ENCODE measurements at regions not wholly inside any gene's neighbourhood (a gene's known extent, or its start where the extent isn't known, plus 50 kb on each side); places are given as distances from the start of the nearest gene placed in this dataset.
"Not testable (repeated sequence)": the region's sequence is repeated elsewhere in the genome, so short reads cannot be mapped to it uniquely, and the experiment has no call there.

DNA sequence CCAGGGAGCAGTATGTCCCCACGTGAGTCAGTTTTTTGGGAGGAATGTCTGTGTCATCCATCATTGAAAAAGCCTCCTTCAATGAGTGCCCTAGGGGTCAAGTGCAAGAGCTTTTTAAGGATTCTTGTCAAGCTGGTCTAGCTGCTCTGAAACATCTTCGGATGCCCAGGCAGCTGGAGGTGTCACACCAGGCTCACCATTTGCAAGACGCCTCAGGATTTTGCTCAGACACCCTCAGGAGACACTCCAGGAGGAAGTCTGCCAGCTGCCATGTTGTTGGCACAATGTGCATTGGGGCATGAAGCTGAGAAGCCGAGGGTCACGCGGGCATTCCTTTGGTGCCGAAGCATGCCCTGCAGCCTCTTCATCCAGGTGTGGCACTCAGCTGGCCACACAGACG, 111.1 kb upstream of the S1PR3 start:
- DNase-seq: no peak

DNA sequence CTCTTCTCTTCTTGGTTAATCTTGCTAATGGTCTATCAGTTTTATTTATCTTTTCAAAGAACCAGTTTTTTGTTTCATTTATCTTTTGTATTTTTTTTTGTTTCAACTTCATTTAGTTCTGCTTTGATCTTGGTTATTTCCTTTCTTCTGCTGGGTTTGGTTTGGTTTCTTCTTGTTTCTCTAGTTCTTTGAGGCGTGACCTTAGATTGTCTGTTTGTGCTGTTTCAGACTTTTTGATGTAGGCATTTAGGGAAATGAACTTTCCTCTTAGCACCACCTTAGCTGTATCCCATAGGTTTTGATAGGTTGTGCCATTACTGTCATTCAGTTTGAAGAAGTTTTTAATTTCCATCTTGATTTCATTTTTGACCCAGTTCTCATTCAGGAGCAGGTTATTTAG, 107.0 kb upstream of the S1PR3 start:
- DNase-seq: not testable (repeated sequence)

DNA sequence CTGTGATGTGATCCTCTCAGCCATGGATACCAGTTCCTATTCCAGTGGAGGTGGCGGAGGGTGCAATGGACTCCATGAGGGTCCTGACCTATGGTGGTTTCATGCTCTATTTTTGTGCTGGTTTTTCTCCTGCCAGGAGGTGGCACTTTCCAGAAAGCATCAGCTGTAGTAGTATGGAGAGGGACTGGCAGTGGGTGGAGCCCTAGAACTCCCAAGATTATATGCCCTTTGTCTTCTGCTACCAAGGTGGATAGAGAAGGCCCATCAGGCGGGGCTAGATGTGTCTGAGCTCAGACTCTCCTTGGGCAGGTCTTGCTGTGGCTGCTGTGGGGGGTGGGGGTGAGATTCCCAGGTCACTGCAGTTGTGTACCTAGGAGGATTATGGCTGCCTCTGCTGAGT, 104.5 kb upstream of the S1PR3 start:
- not testable (repeated sequence) for DNase-seq

DNA sequence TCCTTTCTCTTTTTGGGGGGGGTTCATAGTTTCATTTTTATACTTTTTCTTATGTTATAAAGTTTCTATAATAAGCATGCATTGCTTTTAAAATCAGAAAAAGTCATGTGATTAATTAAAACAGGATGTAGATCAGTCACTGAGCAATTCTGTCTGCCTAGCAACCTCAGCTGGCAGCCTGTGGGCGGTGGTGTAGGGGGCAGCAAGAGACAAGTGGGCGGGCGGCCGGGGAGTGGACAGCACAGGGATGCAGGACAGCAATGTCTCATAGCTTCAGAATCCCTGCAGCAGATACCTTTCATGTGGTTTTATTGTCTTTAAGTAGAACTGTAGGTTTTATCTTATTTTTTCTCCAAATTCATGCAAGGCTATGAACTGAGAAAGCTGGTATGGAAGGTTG, 101.9 kb upstream of the S1PR3 start:
- no peak for DNase-seq

DNA sequence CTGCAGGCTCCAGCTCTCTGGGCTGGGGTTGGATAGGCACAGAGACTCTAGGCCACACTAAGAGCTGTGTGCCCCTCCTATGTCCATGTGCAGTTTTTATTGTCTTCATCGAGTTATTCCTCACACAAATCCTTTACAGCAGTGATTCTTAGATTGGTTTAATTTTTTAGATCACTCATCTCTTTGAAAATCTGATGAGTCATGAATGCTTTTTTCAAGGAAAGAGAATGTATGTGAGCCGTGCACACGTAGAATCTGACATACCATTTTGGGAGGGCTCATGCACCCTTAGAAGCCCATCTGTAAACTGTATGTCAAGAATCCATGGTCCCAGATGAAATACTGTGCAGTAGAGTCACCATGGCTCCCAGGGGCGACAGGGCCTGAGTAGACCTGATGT, 100.7 kb upstream of the S1PR3 start:
- DNase-seq: no peak

DNA sequence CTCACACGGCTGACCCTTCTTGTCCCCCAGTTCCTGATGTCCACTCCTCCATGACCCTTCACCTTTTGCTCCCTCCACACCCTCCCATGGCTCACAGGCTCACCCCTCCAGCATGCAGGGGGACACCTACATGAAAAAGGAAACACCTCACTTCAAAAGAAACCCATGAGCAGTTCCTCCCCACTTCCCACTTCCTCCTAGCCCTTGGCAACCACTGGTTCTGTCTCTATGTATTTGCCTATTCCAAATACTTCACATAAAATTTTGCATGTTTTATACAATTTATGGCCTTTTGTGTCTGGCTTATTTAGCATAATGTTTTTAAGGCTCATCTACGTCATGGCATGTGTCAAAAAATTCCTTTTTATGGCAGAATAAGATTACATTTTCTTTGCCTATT, 100.2 kb upstream of the S1PR3 start:
- DNase-seq: no peak

DNA sequence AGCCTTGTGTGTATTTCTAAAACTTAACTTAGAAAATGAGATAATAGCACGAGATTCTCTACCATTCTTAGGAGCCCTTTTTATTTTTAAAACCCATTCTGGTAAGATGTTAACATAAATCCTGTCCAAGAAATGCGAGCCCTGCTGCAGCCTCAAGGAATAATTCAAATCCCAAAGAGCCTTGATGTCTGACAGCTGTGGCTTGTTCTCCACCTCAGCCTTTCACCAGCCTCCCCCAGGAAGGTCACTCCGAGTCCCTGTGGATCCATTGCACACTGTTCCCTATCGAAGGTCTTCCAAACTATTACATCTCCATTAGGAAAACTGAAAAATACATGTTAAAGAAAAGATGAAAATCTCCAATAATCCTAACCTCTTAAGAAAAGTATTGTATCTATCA, 98.5 kb upstream of the S1PR3 start:
- DNase-seq: no peak

DNA sequence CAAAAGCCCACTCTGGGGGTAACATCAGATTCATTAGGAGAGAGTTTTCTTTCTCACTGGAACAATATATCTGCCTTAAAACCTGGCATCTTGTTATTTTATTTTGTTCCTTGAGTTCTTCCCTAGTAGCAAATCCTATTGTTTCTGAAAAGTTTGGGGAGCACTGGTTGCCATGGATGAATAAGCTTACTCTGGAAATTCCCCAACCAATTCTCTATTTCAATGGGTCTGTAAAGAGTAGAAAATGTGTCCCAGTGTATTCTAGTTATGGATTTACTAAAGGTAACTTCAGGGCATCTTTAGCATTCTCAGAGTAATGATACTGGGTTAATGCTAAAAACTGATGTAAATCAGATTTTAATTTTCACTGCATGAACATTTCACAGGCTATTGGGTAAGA, 94.2 kb upstream of the S1PR3 start:
- no peak for DNase-seq

DNA sequence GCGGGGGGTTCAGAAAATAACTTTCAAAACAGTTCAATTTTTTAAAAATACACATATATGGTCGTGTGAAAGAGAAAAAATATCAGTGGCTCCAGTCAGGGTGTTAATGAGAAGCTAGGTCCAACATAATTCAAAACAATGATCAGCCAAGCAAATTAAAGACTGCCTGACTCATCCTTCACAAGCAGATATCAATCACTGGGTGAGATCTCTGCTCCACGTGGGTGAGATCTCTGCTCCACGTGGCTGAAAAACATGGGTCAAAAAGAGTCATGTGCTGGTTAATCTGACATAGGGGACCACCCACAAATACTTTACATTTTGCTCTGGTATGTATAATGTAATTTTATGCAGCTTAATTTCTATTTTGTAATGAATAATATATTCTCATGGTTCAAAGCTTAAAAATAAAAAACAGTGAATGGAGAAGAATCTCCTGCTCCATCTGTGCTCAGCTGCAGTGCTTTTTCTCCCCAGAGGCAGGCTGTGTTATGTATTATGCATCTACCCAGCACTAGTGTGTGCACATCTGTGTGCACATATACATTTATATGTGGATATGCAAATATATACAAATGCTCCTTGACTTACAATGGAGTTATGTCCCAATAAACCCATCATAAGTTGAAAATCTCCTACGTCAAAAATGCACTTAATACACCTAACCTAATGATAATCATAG, 93.1 kb upstream of the S1PR3 start:
- DNase-seq: no peak

DNA sequence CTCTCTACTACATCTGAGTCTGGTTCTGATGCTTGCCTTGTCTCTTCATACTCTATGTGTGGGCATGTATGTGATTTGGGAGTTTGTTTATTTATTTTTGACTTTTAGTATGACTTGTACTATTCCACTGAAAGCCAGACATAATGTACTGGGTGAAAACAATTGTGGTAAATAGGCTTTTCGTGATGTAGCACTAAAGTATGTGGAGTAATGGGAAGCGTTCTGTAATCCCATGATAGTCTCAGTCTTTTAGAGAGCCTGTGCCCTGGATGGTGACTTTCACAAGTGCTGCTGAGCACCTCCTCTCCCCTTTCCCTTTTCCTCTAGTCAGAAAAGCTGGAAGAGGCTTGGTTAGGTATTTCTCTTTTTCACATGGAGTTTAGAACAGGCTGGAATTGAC, 85.8 kb upstream of the S1PR3 start:
- no peak for DNase-seq

DNA sequence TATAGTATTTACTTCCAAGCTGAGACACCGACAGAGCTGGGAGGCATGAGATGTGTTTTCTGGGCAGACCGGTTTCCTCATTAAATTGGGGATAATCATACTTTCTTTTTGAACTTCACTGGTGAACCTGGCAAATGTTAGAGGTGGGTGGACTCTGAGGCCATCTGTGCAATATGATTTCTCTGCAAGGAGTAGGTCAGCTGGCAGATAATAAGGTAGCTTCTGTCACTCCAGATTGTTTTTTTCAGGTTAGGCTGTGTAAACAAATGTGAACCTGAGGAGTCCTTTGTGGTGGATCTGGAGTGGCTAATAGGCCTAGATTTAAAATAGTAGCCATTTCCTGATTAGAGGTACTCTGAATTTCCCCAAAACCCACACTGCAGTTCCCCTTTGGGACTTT, 75.4 kb upstream of the S1PR3 start:
- DNase-seq: no peak

DNA sequence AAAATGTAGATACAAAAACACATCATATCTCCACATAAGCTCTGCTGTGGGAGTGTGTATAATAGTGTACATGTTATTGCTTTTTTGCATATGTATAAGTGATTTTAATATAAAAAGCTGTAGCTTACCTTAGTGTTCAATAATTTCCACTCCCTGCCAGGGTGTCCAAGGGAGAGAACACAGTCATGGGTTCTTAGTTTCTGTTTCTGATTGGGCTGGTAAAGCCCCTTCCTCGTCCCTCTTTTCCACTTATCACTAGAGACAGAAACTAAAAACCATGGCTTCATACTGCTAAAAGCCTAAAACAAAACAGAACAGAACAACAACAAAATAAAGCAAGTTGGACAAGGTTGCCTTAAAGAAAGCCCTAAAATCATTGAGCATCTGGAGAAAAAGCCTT, 74.4 kb upstream of the S1PR3 start:
- no peak for DNase-seq

DNA sequence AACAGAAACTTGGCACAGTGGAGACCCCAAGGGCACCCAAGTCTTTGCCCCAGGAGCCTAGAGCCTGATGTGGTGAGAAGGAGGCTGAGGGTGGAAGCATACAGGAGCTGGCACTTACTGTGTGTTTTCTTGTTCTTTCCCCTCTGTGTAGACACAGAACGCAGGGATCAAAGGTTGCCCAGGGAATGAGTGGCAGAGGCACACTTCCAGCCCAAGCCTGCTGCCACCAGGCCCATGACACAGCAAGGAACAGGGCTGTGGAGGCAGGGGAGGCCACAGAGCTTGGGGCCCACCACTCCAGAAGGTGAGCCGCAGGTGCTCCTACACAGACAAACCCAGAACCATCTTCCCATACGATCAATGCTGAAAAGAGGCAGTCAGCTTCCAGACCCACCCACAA, 73.9 kb upstream of the S1PR3 start:
- no peak for DNase-seq

DNA sequence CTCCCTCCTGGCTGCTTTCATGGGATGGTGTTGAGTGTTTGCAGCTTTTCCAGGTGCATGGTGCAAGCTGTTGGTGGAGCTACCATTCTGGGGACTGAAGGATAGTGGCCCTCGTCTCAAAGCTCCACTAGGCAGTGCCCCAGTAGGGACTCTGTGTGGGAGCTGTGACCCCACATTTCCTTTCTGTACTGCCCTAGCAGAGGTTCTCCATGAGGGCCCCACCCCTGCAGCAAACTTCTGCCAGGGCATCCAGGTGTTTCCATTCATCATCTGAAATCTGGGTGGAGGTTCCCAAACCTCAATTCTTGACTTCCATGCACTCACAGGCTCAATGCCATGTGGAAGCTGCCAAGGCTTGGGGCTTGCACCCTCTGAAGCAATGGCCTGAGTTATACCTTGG, 72.7 kb upstream of the S1PR3 start:
- not testable (repeated sequence) for DNase-seq

DNA sequence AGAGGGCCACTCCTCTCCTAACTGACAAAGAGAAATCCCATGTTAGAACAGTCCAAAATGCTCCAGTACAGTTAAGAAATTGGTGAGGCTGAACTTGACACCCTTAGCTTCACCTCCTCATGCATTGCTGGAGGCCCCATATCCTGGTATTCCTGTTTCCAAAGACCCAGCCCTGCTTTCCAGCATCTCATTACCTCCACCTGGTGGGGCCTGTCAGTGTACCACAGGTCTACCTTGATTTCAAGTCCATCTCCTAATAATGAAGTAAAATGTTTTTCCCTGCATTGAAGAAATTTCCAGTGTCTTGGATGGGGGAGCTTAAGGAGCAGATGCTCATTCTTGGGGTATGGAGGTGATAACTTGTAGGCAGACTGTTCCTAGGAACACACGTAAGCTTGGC, 70.6 kb upstream of the S1PR3 start:
- no peak for DNase-seq

DNA sequence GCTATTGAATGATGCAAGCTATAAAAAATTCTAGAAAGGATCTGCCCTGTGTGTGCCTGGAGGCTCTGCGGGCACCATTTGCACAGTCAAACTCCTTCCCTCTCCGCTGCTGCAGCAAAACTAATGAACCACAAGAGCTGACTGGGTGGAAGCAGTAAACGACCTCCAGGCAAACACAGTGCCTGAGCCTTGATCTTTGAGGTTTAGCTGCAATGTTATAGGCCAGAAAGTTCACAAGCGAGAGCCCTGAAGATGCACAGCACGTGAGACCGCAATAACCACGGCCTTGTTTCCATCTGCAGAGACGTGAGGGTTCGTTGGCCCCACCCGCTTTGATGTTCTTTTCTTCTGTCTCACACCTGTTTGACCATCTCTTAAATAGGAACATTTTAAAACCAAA, 69.2 kb upstream of the S1PR3 start:
- DNase-seq: peak; percentile 54

DNA sequence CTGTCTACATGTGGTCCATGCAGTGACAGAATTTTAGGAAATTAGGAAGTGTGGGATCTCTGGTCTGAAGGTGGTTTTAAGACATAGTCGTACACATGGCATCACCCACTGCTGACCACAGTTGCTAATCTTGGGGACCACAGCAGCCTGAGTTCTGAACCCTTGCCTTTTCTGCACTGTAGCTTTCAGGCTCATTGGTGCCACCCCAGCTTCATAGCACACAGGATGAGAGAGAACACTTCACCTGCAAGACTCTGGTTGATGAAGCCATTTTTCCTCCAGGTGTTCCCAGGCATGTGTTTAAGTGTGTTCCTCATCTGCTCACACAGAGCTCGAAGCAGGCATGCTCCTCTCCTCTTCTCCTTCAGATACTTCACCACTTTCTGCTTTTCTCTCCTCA, 68.2 kb upstream of the S1PR3 start:
- no peak for DNase-seq

DNA sequence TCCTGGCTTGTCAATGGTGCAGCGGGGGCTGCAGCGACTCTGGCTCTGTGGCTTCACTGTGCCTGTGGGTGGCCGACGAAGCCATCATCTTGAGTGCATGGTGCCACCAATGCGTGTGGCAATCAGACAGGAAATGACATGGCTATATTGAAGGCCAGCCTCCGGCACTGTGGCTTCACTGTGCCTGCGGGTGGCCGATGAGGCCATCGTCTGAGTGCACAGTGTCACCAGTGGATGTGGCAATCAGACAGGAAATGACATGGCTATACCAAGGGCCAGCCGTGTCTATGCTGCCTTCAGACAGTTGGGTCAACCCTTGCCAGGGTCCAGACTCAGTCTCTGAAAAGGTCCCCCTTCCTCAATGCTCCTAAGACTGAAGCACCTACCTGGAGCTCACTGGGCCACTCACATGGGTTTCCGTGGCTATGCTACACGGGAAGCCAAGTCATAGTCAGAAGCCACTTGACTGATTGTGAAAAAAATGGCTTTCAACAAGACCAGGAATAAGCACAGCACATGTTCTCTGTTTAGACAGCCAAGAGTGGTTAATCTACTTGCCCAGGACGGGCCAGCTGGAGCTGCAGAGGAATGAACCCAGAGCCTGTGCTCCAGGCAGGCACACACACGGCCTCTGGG, 67.5 kb upstream of the S1PR3 start:
- DNase-seq: peak; percentile 18

DNA sequence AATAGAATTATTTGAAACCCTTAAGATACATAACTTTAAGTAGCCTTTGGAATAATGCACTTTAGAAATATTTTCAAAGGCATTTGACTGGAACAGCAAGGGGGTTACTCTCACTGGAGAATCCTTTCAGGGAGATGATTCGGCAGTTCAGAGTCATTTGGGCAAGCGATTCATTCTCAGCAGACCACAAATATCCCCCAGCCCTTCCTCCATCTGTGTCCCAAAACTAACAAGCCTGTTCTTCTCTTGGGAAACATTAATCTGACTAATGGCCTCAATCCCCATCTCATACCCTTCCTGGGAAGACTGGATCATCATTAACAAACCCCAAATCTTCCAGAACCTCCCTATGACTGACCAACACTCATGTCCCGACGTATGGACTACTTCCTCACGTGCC, 65.8 kb upstream of the S1PR3 start:
- no peak for DNase-seq

DNA sequence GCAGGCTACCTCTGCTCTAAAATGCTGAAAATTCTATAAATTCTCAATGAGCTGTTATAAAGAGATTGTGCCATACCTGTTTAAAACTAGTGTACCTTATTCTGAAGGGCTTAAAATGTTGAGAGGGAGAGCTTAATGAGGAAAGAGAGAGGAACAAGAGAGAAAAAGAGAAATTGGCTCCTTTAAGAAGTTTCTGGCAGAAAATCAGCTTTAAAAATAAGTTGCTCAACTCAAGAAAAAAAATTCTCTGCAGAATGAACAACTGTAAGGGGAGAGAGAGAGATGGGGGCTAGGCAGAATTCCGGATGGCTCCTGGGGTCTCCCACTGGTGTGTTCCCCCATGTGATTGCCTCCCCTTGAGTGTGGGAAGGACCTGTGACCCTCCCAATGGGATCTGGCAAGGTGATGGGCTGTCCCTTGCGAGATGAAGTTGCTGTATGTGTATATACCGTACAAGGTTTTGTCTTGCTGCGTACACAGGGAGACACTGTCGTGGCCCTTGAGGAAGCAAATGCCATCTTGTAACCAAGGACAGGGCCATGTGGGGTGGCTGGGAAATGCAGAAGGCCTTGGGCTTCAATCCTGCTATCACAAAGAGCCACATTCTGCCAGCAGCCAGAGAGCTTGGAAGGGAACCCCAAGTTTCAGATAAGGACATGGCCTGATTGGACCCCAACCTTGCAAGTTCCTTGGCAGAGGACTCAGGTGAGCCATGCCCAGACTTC, 64.3 kb upstream of the S1PR3 start:
- no peak for DNase-seq

DNA sequence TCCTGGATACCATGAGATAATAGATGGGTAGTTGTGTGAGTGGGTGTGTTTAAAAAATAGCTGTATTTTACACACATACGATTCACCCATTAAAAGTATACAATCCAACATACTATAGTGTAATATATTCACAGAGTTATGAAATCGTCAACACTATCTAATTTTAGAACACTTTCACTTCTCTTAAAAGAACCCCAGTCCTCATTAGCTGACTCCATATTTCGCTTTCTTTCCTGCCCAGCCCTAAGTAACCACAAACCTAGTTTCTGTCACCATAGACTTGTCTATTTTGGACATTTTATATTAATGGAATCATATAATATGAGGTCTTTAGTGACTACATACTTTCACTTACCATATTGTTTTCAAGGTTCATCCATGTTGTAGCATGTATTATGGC, 63.8 kb upstream of the S1PR3 start:
- DNase-seq: no peak

DNA sequence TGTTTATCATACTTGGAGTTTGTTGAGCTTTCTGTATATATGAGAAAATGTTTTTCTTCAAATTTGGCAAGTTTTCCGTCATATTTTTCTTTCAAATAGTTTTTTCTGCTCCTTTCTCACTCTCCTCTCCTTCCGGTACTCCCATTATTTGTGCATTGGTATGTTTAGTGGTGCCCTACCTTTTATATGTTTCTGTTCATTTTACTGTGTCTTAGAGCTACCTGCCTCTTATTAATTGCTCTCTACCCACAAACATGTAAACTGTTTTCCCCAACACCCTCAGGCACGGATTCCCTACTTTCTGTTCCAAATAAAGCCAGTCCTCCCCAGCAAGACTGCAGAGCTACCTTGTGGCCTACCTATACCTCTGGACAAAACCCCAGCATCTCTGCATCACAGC, 60.6 kb upstream of the S1PR3 start:
- DNase-seq: no peak

DNA sequence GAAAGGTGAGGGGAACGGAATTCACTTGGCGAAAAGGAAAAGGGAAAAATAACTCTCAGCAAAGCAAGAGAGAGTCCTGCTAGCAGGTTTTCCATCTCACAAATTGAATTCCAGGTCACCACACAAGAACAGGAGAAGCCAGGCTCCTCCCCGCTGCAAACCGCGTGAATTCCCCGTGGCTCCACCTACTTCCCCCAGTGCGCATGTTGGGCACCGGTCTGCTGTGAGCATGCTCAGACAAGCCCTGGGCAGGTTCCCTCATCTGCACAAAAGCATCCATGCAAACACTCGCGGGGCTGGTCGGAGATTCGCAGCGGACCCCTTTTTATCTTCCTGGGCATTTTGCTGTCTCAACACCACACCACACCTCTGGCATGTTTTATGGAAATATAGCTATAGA, 58.5 kb upstream of the S1PR3 start:
- no peak for DNase-seq

DNA sequence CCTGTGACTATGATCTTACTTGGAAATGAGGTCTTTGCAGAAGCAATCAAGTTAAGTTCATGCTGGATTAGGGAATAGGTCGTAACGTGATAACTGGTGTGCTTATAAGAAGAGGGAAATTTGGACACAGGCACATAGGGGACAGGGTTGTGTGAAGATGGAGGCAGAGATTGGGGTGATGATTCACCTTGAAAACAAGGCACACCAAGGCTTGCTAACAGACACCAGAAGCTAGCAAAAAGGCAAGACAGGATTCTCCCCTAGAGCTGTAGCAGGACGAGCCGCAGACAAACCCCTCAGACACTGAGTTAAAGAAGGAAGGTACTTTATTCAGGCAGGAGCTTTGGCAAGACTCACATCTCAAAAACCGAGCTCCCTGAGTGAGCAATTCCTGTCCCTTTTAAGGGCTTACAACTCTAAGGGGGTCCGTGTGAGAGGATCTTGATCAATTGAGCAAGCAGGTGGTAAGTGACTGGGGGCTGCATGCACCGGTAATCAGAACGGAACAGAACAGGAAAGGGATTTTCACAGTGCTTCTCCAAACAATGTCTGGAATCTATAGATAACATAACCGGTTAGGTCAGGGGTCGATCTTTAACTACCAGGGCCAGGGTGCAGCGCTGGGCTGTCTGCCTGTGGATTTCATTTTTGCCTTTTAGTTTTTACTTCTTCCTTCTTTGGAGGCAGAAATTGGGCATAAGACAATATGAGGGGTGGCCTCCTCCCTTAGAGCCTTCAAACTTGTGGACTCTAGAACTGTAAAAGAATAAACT, 57.5 kb upstream of the S1PR3 start:
- no peak for DNase-seq
